MCF 10A (cell line): ENCODE measurements at regions not wholly inside any gene's neighbourhood (a gene's known extent, or its start where the extent isn't known, plus 50 kb on each side); places are given as distances from the start of the nearest gene placed in this dataset.
A peak's percentile ranks its signal among the peaks of the same experiment; 100 is the strongest.
"Not testable (repeated sequence)": the region's sequence is repeated elsewhere in the genome, so short reads cannot be mapped to it uniquely, and the experiment has no call there.

Source experiments
- BruUV-seq: library from RNA; stranded (reverse); fragments of 400-500 nt; replicated peaks from 2 replicates; lab custom pipeline; 2021; lab: Mats Ljungman, UMichigan
- CTCF ChIA-PET: fragments of 300-600 bp; sonication (Branson Sonifier 250); formaldehyde crosslinking; extraction: SDS; loops from one replicate; lab custom pipeline; 2021; ENCODE audit warnings: antibody characterized with exemption, inconsistent platforms; lab: Yijun Ruan, JAX
- POLR2A ChIA-PET: fragments of 300-600, 350-650 bp; sonication (Branson Sonifier 250); formaldehyde crosslinking; extraction: SDS; loops from one replicate; lab custom pipeline; 2020; ENCODE audit warnings: antibody characterized with exemption, inconsistent platforms; lab: Yijun Ruan, JAX
- DNase-seq: peaks from one replicate; pipeline ENCODE4 v3.0.0-alpha.2; 2018; ENCODE audit not compliant: unreplicated experiment
- H3K27ac Mint-ChIP-seq: one replicate; pipeline ENCODE4 v1.8.0; 2022; ENCODE audit warnings: mild to moderate bottlenecking, low read depth, mixed read lengths; ENCODE audit not compliant: unreplicated experiment
- H3K27me3 Mint-ChIP-seq: one replicate; pipeline ENCODE4 v1.8.0; 2022; ENCODE audit warnings: mixed read lengths; ENCODE audit not compliant: insufficient read depth, unreplicated experiment
- H3K36me3 Mint-ChIP-seq: one replicate; pipeline ENCODE4 v1.8.0; 2022; ENCODE audit warnings: mild to moderate bottlenecking, moderate library complexity, mixed read lengths; ENCODE audit not compliant: insufficient read depth, unreplicated experiment
- H3K4me1 Mint-ChIP-seq: one replicate; pipeline ENCODE4 v1.8.0; 2022; ENCODE audit warnings: mixed read lengths; ENCODE audit not compliant: insufficient read depth, unreplicated experiment
- H3K4me3 Mint-ChIP-seq: one replicate; pipeline ENCODE4 v1.8.0; 2022; ENCODE audit warnings: mild to moderate bottlenecking, moderate library complexity, mixed read lengths; ENCODE audit not compliant: unreplicated experiment
- H3K9me3 Mint-ChIP-seq: one replicate; pipeline ENCODE4 v1.8.0; 2022; ENCODE audit warnings: mixed read lengths; ENCODE audit not compliant: unreplicated experiment
- intact Hi-C: fragments of 100-400 bp; cut with micrococcal nuclease; formaldehyde crosslinking; loops from 2 replicates; pipeline ENCODE4 v1.14.1; 2022

DNA sequence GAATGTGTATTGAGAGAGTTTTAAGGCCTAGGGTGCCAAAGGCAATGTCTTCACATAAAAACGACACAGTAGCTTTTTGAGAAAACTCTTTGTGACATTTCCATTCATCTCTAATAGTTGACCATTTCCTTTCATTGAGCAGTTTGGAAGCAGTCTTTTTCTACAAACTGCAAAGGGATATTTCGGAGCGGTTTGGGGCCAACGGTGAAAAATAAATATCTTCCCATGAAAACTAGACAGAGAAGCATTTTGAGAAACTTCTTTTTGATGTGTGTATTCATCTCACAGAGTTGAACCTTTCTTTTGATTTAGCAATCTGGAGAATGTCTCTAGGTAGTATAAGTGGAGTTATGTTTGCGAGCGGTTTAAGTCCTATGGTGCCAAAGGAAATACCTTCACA lies 3052.9 kb downstream of the TUBA3C start:
- intact Hi-C loops, CTCF ChIA-PET, DNase-seq, H3K9me3 Mint-ChIP-seq, POLR2A ChIA-PET, H3K27ac Mint-ChIP-seq, H3K4me1 Mint-ChIP-seq, H3K27me3 Mint-ChIP-seq, H3K4me3 Mint-ChIP-seq, H3K36me3 Mint-ChIP-seq, BruUV-seq: not testable (repeated sequence)

DNA sequence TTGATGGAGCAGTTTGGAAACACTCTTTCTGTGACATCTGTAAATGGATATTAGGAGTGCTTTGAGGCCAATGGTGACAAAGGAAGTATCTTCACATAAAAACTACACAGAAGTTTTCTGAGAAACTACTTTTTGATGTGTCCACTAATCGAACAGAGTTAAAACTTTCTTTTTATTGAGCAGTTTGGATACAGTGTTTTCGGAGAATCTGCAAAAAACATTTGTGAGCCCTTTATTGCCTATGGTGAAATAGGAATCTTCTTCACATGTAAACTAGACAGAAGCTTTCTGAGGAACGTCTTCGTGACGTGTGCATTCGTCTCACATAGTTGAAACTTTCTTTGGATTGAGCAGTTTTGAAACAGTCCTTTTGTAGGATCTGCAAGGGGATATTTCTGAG lies 3068.2 kb downstream of the TUBA3C start:
- H3K9me3 Mint-ChIP-seq, H3K4me1 Mint-ChIP-seq, H3K27me3 Mint-ChIP-seq, H3K27ac Mint-ChIP-seq, POLR2A ChIA-PET, BruUV-seq, CTCF ChIA-PET, H3K36me3 Mint-ChIP-seq, intact Hi-C loops, H3K4me3 Mint-ChIP-seq: not testable (repeated sequence)
- DNase-seq, result peak; percentile 6
